Peyer's patch (tissue), 4 donors: ENCODE measurements at regions not wholly inside any gene's neighbourhood (a gene's known extent, or its start where the extent isn't known, plus 50 kb on each side); places are given as distances from the start of the nearest gene placed in this dataset.

ENCODE experiments used
- DNase-seq, 3 donors: peaks; one replicate each; pipeline ENCODE4 v3.0.0-alpha.2; 2017 to 2019
- H3K27ac ChIP-seq, 4 donors: fragments of 200-600 bp; sonication (generic); one replicate each; pipeline ENCODE4 v1.5.1; 2016 to 2019
- H3K27me3 ChIP-seq, 2 donors: fragments of 200-600 bp; sonication (generic); one replicate each; pipeline ENCODE4 v1.5.1; 2019
- H3K36me3 ChIP-seq, 3 donors: fragments of 200-600 bp; sonication (generic); one replicate each; pipeline ENCODE4 v1.5.1; 2016 to 2019
- H3K4me1 ChIP-seq, 4 donors: fragments of 200-600 bp; sonication (generic); one replicate each; pipeline ENCODE4 v1.5.1; 2016 to 2019
- H3K4me3 ChIP-seq, 4 donors: fragments of 200-600 bp; sonication (generic); 1 replicate in 3 of 4; 2 replicates in 1 of 4; pipeline ENCODE4 v1.5.1; 2016 to 2019; ENCODE audit warnings: mild to moderate bottlenecking in 1 of 4
- H3K9me3 ChIP-seq, 4 donors: fragments of 200-600 bp; sonication (generic); one replicate each; pipeline ENCODE4 v1.5.1; 2016 to 2019; ENCODE audit warnings: mild to moderate bottlenecking in 1 of 4
- POLR2A ChIP-seq, 2 donors: fragments of 450-650 bp; IDR thresholded peaks; one replicate each; pipeline ENCODE4 v1.5.1; 2017; ENCODE audit warnings: antibody characterized with exemption in 2 of 2, mild to moderate bottlenecking in 2 of 2, moderate library complexity in 2 of 2
- TF ChIP-seq, protein P1 (sequence below), 6 experiments: fragments of 450-650 bp in 4 of 6; fragments of 200-600 bp in 2 of 6; sonication (generic) in 1 of 6; IDR thresholded peaks; one replicate each; pipeline ENCODE4 v1.5.1; 2017 to 2019; ENCODE audit warnings: antibody characterized with exemption in 6 of 6, mild to moderate bottlenecking in 3 of 6, moderate library complexity in 1 of 6

DNA sequence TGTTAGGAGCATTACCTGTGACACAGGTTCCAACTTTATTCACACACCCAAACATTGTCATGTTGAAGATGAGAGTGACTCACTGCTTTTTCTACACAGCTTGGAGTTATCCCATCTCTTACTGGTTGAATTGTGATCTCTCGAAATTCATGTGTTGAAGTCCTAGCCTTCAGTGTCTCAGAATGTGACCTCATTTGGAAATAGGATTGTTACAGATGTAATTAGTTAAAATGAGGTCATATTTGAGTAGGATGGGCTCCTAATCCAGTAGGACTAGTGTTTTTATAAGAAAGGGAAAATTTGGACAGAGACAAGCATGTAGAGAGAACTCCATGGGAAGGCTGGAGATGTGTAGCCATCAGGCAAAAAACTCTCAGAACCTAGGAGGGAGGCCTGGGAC, 142.5 kb downstream of the POSTN start:
- H3K9me3 ChIP-seq = no peaks in the 10 kb centered on the region
- no peaks in the 10 kb centered on the region for H3K27me3 ChIP-seq
- H3K4me3 ChIP-seq = no peak overlapping the region
- no peaks in the 10 kb centered on the region for H3K4me1 ChIP-seq
- no peaks in the 10 kb centered on the region for H3K36me3 ChIP-seq
- TF ChIP-seq, protein P1, sequence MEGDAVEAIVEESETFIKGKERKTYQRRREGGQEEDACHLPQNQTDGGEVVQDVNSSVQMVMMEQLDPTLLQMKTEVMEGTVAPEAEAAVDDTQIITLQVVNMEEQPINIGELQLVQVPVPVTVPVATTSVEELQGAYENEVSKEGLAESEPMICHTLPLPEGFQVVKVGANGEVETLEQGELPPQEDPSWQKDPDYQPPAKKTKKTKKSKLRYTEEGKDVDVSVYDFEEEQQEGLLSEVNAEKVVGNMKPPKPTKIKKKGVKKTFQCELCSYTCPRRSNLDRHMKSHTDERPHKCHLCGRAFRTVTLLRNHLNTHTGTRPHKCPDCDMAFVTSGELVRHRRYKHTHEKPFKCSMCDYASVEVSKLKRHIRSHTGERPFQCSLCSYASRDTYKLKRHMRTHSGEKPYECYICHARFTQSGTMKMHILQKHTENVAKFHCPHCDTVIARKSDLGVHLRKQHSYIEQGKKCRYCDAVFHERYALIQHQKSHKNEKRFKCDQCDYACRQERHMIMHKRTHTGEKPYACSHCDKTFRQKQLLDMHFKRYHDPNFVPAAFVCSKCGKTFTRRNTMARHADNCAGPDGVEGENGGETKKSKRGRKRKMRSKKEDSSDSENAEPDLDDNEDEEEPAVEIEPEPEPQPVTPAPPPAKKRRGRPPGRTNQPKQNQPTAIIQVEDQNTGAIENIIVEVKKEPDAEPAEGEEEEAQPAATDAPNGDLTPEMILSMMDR (IDR thresholded peaks at IDR 0.05) = no peak
- no peak for TF ChIP-seq POLR2A (IDR thresholded peaks at IDR 0.05)
- DNase-seq = no peak
- no peak overlapping the region for H3K27ac ChIP-seq

DNA sequence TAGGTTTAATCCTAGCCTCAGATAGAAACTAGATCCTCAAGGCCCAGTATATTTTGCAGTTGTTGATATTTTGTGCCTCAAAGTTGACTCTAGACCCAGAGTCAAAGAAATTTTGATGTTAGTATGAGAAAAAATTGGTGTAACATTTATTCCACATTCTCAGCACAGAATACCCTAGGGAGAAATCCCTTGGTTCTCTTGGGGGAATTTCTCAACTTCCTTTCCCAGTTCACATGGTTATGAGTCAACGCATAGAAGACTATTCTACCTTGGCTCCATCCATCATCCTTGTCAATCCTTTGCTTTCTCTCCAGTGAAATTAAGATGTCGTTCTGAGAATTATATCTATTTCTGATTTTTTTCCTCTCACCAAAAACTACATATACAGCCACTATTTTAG, 145.3 kb downstream of the POSTN start:
- Histone ChIP-seq H3K27ac (no peak overlapping the region), H3K36me3 (no peaks in the 10 kb centered on the region), H3K9me3 (no peaks in the 10 kb centered on the region), H3K4me1 (no peaks in the 10 kb centered on the region), H3K4me3 (no peak overlapping the region), H3K27me3 (no peaks in the 10 kb centered on the region)
- no peak for TF ChIP-seq POLR2A (IDR thresholded peaks at IDR 0.05)
- no peak for DNase-seq

- Histone ChIP-seq H3K36me3 (no peaks in the 10 kb centered on the region), H3K9me3 (no peaks in the 10 kb centered on the region), H3K27me3 (no peaks in the 10 kb centered on the region), H3K4me3 (no peak overlapping the region), H3K27ac (no peak overlapping the region), H3K4me1 (no peaks in the 10 kb centered on the region)
- no peak for DNase-seq
- TF ChIP-seq POLR2A (IDR thresholded peaks at IDR 0.05) = no peak
- TF ChIP-seq, protein P1 (IDR thresholded peaks at IDR 0.05) = no peak
These were observed 148.3 kb downstream of the POSTN start for GRCh38 chr13:37450276-37450675.

- Histone ChIP-seq H3K9me3 (no peaks in the 10 kb centered on the region), H3K36me3 (no peaks in the 10 kb centered on the region), H3K4me3 (no peak overlapping the region), H3K27ac (no peak overlapping the region), H3K27me3 (no peaks in the 10 kb centered on the region), H3K4me1 (no peaks in the 10 kb centered on the region)
- DNase-seq = no peak
- TF ChIP-seq, protein P1 (IDR thresholded peaks at IDR 0.05) = no peak
- no peak for TF ChIP-seq POLR2A (IDR thresholded peaks at IDR 0.05)
These were observed 150.4 kb downstream of the POSTN start for GRCh38 chr13:37448153-37448552.

DNA sequence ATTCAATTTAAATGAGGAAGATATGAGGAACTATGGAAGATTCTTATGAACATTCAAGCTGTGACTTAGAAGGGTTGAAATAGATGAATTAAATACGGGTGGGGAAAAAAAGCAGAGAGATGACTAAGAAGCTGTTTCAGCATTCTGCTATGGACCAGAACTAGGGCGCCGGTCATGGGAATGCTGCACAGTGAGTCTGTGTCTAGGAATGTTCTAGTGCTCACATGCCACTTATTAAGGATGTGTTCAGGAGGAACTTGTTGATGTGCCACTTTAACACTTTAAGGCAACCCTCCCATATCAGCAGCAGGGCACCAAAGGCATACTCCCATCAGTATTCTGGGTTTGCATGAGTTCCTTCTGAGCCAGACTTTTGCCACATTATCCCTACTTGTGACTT, 152.1 kb downstream of the POSTN start:
- TF ChIP-seq, protein P1 (IDR thresholded peaks at IDR 0.05) = no peak
- no peak for TF ChIP-seq POLR2A (IDR thresholded peaks at IDR 0.05)
- H3K36me3 ChIP-seq = no peaks in the 10 kb centered on the region
- H3K4me3 ChIP-seq = no peak overlapping the region
- no peak for DNase-seq
- no peaks in the 10 kb centered on the region for H3K27me3 ChIP-seq
- H3K27ac ChIP-seq = no peak overlapping the region
- H3K4me1 ChIP-seq = no peaks in the 10 kb centered on the region
- peaks cover 0 to 4% (median 0%) of the 10 kb centered on the region in 4 donors for H3K9me3 ChIP-seq

- Histone ChIP-seq H3K4me3 (no peak overlapping the region), H3K36me3 (no peaks in the 10 kb centered on the region), H3K4me1 (no peaks in the 10 kb centered on the region), H3K27me3 (no peaks in the 10 kb centered on the region), H3K27ac (no peak overlapping the region), H3K9me3 (peaks cover 0 to 4% (median 0%) of the 10 kb centered on the region in 4 donors)
- no peak for DNase-seq
- no peak for TF ChIP-seq POLR2A (IDR thresholded peaks at IDR 0.05)
- TF ChIP-seq, protein P1 (IDR thresholded peaks at IDR 0.05) = no peak
These were observed 155.0 kb downstream of the POSTN start for GRCh38 chr13:37443538-37443937.
